GM18502 (cell line): ENCODE measurements at regions not wholly inside any gene's neighbourhood (a gene's known extent, or its start where the extent isn't known, plus 50 kb on each side); places are given as distances from the start of the nearest gene placed in this dataset.

Source experiments
- ATAC-seq: cut with Tn5 transposase; IDR thresholded peaks from one replicate; pipeline ENCODE4 v1.9.1; 2021; ENCODE audit warnings: mild to moderate bottlenecking; ENCODE audit not compliant: unreplicated experiment, poor library complexity

DNA sequence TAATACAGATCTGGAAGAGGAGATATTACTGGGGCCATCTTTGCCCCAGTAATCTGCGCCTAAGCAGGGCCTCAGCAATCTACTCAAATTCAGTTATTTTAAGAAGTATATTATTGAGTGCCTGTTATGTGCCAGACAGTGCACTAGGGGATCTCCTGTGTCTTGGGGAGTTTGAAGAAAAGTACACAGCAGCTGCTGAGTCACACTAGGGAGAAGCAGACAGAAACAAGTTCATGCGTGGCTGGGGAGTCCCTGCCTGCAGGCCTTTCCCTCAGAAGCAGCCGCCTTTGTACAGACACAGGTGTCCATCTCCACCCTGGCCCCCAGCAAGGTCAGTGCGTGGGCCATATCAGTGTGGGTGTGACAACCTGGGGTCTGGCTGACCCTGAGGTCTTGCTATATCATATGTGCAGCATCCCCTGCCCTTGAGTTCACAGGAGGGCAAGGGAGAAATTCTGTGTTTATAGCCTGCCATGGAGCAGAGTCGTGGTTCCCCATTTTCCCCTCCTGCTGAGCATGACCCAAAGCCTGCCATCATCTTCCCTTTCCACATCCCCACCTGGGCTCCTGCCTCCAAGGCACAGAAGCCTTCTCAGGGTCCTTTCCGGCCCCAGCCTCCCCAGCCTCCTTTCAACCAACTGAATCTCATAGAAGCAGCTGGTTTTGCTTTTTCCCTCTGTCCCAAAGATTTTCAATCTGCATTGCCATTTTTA, 229.9 kb upstream of the SDK2 start:
- peak; percentile 69 for ATAC-seq

DNA sequence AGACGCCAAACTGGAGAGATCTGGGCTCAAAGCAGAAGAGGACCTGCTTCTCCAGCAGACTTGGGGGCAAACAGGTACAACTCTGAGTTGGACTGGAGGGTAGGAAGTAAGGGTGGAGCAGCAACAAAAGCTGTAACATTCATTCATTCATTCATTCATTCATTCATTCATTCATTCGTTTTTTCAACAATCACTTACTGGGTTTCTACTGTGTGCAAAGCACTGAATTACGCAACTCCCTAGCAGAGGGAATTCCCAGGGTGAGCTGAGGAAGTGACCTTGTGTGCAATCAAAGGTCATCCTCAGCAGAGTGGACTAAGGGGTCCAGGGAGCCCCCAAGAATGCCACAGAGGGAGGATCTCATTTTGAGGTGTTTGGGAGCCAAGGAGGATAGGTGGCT, 231.1 kb upstream of the SDK2 start:
- no peak for ATAC-seq

DNA sequence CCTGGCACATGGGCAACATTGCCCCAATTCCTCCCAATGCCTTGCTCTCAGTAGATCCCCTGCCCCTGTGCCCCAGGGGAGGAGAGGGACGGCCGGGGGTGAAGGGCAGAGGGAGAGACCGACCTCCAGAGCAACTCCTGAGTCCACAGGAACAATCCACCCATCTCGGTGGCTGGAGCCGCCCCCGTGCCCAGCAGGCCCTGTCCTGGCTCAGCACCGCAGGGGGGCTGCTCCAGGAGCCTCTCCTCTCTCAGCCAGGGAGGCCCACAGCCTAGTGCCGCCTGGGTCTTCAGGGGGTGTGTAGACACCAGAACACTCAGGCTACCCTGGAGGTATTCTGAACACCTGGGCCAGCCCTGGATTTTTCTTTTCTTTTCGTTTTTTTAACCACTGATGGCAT, 233.7 kb upstream of the SDK2 start:
- ATAC-seq, result no peak

DNA sequence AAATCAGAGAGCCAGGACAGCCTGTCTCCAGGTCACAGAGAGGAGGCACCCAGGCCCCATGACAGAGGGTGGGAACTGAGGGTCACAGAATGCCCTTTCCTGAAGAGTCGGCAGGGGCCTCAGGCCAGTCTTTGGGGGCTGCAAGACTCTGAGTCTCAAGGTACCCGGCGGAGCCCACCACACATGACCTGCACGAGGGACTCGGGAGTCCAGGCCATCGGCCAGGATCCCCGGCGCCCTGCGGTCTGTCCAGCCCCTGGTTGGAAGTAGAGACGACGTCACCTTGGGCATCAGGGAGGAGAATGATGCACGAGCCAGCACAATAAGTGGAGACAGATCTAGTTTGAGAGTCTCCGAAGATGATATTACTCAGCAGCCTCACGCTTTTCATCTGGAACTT, 234.7 kb upstream of the SDK2 start:
- ATAC-seq, result no peak

DNA sequence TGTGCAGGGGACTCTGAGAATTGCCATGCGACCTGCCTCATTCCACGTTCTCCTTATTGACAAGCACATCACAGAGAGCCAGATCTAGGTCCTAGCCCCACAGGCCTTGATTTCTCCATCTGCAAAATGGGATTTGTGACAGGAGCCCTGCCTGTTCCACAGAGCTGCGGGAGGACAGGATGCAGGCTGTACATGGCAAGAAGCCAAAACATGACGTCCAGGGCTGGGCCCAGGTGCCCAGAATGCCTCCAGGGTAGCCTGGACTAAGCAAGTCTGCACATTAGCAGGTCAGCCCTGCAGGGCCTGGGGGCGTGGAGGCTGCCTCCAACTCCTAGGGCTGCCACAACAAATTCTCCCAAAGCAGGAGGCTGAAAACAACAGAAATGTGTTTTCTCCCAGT, 235.7 kb upstream of the SDK2 start:
- no peak for ATAC-seq

DNA sequence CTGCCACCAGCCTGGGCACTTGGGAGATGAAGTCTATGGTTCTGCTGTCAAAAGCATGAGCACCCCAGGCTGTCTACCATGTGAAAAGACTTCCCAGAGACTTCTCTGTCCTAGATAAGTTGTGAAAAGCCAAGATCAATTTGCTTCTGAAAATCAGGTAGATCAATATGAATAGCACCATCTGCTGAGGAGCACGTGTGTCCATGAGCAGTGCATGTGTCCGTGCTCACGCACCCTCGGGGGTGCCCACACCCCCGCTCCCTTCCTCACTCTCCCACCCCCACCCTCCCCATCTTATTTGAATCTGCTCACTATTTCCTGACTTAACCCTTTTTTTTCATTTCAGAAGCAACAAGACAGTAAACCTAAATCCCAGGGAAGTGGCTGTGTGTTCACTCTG, 238.3 kb upstream of the SDK2 start:
- no peak for ATAC-seq

DNA sequence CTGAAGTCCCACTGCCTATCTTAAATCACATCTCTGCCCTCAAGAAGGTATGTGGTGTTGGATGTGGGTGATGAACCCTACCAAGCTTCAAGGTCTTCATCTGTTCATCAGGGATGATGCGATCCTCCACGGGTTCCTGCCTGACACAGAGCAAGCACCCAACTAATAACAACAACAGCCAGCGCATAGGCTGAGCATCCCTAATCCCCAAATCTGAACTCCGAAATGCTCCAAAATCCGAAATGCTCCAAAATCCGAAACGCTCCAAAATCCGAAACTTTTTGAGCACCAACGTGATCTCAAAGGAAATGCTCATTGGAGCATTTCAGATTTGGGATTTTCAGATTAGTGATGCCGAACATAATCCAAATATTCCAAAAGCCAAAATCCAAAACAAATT, 238.9 kb upstream of the SDK2 start:
- no peak for ATAC-seq

DNA sequence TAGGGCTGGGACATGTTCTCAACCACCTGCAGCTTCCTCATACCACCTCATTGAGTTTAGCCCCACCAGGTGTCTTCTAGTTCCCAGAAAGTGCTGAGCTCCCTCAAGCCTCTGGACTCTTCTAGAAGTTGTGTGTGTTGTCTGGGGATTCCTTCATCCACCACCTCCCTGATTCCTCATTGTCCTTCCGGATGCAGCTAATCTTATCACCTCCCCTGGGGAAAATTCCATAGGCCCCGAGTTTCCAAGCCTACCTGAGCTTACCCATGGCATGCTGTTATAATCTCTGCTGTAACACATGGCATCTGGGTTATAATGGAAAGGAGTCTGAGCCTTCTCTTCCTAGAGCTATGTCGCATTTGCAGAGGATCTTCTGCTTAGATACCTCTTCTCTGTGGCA, 243.5 kb upstream of the SDK2 start:
- no peak for ATAC-seq

DNA sequence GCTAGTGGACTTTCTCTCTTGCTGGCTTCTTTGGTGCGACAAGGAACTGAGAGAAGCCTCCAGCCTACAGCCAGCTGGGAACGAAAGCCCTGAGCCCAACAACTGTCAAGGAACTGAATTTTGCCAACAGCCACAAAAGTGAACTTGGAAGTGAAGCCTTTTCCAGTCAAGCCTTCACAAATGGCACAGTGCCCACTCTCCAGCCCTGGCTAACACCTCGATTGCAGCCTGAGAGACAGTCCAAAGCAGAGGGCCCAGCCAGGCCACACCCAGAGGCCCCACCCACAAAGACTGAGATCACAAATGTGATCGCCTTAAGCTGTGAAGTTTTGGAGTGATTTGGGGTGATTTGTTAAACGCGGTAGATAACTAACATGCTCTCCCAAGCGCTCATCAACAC, 244.6 kb upstream of the SDK2 start:
- ATAC-seq, result no peak

DNA sequence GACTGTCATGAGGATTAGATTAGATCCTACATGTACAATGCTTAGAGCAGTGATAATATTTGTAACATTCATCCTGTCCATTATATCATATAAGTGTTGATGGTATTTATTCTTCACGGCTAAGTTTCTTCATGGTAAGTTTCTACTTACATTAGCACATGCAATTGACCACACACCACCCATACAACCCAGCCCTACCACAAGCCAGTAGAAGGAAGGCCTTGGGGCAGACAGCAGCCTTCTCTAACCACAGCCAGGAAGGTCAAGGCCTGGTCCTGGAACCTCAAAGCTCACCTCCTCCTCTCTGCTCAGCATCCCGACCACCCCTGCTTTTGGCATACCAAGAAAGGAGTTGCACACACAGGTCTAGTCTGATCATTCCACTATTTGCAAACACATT, 245.2 kb upstream of the SDK2 start:
- no peak for ATAC-seq

DNA sequence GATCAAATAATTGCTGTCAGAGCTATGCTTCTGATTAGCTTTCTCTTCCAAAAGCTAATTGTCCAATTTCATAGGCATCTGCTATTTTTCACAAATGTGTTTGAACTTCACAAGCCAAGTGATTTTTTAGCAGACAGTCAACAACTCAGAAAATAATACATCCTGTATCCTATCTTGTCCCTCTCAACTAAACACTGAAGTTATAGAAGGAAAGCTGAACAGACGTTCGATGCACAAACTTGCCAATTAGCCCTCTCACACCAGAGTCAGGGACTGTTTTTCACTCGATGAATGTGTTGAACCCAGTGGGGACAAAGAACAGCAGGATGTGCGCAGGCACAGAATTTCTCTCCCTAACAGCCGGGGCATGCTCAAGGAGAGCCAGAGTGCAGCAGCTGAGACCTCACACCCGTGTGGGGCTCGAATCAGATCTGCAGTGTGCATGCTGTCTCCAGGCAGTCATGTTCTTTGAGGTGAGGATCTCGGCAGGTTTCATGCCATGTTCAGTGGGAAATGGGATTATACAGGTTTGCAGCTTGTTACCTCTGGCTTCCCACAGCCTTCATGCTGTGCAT, 246.7 kb upstream of the SDK2 start:
- no peak for ATAC-seq

DNA sequence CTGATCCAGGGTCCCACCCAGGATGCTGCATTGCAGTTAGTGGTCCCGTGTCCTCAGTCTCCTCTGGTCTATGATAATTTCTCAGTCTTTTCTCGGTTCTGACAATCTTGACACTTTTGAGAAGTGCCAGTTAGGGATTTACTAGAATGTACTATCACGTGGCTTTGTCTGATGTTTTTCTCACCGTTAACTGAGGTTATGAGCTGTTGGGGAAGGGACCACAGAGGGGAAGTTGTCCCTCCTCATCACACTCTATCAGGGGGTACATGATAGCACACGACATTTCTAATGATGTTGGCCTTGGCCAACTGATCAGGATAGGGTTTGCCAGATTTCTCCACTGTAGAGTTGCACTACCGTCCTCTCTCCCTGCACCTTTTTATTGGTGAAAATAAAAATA, 250.9 kb upstream of the SDK2 start:
- no peak for ATAC-seq

DNA sequence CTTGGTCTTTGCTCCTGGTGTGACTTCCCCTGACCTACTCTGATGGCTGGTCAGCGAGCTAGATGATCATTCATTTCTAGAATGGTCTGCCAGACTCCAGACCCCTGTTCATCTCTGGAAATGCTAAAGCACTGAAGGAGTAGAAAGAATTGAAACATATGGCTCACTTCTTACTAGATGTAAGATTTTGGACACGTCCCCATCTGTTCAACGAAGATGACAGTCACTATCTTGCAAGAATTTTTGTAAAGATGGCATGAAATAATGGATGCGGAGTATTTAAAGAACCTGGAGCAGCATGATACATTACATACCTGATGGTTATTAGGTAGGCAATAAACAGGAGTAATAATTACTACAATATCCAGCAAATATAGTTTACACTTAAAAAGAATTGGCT, 252.7 kb upstream of the SDK2 start:
- no peak for ATAC-seq

DNA sequence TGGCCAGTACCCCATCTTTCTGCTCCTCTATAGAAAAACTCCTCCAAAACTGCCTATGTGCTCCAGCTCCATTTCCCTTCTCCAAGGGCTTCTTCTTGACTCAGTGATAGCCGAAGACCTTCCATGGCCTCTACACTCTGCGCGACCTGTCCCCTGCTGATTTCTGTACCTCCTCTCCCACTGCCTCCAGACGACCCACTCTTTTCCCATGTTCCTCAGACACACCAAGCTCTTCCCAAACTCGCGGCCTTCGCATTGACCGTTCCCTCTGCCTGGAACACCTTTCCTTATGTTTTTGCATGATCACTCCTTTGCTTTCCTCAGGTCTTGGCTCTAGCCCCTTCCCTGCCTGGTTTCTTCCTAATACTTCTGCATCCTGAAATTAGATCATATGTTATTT, 255.6 kb upstream of the SDK2 start:
- ATAC-seq, result no peak

DNA sequence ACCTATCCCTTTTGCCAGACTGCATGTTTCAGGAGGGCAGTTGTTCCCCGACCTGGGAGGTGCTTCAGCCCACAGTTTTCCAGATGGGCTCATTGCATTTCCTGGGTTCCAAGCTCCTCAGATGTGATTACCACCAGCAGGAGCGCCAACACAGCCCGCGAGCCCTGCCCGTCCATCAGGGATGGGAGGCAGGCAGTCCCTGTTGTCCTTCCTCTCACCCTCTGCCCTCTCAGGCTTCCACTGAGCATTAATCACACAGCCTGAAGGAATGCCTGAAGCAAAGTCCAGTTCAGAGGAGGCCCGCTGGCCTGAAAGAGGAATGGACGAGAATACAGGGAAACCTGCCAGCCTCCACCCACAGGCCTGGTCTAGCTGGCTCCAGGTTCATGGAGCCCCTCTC, 256.3 kb upstream of the SDK2 start:
- ATAC-seq, result no peak

DNA sequence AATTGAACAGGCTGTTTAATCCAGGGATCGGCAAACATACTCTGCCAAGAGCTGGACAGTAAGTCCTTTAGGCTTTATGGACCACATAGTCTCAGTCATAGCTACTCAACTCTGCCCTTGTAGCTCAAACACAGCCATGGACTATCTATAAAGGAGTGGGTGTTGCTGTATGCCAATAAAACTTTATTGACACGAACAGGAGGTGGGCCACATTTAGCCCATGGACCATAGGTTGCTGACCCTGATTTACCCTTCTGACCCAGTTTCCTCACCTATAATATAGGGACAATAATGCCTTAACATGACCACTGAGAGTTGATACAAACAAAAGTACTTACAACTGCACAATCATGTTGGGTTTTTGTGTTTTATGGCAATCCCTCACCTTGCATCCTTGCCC, 257.0 kb upstream of the SDK2 start:
- ATAC-seq, result no peak

DNA sequence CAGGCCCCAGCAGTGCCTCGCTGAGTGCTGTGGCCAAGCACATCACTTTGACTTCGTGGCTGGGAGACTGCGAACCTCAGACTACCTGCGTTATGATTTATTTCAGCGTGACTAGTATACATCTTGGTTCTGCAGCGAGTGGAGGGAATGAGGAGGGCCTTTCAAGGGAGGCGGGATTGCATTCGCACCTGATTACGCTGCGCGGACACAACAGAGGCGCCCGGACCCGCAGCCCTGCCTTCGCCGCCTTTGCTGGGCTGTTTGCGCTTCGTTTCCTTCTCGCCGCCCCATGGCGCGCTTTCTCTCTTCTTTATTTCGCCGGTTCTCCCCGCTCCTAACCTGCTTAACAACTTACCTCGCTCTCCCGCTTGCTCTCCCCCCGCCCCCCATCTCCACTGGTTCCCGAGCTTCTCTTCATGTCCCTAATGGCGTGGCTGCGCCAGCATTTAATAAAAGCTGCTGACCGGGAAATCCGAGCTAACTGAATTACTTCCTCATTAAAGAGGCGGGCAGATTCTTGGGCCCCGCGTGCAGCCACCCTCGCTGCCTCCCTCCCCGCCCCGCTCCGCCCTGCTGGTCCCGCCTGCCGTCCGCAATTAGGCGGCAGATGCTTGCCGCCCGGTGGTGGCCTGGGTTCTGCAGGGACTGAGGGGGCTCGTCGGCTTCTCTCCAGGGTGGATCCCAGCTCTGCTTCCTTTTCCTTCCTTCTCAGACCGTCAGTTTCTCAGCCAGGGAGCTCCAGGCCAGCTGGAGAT, 257.6 kb upstream of the SDK2 start:
- no peak for ATAC-seq

DNA sequence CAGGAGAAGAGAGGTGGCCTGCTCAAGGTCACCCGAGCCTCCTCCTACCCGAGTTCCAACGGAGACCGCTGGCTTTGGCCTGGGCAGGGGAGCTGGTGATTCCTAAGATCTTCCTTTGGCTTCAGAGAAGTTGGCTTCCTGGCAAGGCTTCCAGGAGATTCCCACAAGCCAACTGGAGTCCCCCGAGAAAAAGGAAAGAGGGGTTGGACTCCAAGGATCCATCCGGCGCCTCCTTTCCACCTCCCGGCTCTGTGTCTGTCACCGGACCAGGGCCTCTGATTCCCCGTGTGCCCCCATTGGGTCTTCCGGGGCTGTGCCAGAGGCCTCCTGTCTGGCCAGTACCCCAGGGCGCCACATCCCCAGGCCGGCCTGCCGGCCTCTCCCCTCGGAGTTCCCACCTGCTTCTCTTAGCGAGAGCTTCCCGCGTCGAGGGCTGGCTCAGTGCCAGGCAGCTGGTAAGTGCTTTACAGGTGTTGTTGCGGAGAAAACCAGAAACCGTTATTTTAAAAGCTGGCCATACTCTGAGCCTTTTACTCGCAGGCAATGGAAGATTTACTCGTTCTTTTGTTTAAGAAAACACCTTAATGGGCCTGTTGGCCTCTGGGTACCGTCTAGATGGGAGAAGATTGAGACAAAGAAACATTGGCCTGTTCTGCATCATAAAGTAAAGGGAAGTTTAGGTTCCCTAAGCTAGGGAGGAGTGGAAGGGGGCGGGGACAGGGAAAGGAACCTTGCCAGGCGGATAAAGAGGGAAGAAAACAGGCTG, 258.4 kb upstream of the SDK2 start:
- ATAC-seq, result no peak

DNA sequence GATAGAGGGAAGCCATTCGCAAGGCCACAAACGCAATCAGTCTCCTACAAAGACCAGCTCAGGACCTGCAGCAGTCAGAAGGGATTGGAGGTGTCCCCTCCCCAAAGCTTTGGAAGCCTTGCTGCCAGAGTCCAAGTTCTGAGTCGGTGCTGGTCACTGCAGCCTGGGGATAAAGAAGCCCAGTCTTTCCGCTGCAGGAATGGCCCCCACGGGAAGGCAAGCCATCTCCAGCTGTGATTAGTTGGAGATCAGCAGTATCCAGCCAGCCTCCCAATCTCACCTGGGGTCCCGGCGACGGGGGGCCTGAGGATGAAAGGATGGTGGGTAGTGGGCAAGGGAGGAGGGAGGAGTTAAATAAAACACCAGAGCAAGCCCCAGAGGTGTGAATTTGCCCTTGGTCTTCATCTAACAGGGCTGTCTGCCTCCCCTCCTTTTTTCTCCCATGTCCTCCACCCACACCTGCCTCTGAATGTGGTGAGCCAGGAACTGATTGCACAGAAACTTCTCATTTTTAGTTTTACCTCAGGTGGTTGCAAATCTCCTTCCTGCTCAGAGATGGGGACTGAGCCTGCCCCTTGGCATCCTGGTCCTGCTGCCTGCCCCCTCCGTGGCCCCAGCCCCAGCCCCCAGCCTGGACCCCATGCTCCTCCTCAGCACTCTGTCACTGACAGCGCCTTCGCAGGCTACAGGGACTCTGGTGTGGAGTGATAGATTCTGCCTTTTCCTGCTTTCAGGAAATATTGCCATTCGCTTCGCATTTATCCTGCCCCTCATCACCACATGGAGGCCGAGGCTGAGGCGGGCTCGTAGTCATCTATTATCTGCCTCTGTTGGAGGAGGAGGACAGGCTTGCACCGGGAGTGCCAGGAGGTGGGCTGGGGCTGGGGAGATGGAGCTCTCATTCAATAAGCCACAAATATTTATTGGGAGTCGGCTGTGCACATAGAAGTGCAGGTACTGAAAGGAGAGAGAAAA, 262.9 kb upstream of the SDK2 start:
- no peak for ATAC-seq

DNA sequence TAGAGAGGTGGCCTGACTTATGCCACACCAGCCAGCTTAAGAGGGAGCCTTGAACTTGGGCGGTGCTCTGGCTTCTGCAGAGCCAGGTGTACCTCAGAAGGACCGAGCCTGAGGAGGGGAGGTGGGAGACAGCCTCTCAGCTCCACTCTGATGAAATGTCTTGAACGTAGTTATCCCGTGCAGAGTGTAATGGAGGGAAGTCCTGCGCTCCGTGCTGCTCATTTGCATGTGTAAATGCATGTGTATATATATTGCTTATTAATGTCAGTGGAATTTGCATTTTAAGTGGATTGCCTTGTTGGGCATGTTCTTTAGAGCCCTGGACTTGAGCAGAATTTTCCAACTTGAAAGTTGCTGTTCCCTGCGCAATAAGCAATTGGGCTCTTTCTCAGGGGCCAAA, 264.9 kb upstream of the SDK2 start:
- no peak for ATAC-seq
